ENCODE measurements at regions not wholly inside any gene's neighbourhood (a gene's known extent, or its start where the extent isn't known, plus 50 kb on each side); places are given as distances from the start of the nearest gene placed in this dataset.

- H3K4me1 ChIP-seq (replicated peaks): no peaks in the 10 kb centered on the region
- H3K9me3 ChIP-seq: no peaks in the 10 kb centered on the region
- TF ChIP-seq POLR2AphosphoS5 (IDR thresholded peaks at IDR 0.05): no peak
- TF ChIP-seq CTCF (IDR thresholded peaks at IDR 0.05): no peak
- no peak for TF ChIP-seq POLR2A (IDR thresholded peaks at IDR 0.05)
- DNase-seq (ENCODE audit: low spot score): no peak
- no peak overlapping the region for H3K27ac ChIP-seq
- H3K36me3 ChIP-seq: no peaks in the 10 kb centered on the region
- H3K4me3 ChIP-seq: no peak overlapping the region
- intact Hi-C loops (cut with DNase I): no loop called here
- no peaks in the 10 kb centered on the region for H3K27me3 ChIP-seq (replicated peaks; ENCODE audit: insufficient read depth)
- WGBS: 89% methylated on average over 1 of the region's 1 CpG
Measured at GRCh38 chr9:20023210-20023905, 234.5 kb upstream of the SLC24A2 start.

DNA sequence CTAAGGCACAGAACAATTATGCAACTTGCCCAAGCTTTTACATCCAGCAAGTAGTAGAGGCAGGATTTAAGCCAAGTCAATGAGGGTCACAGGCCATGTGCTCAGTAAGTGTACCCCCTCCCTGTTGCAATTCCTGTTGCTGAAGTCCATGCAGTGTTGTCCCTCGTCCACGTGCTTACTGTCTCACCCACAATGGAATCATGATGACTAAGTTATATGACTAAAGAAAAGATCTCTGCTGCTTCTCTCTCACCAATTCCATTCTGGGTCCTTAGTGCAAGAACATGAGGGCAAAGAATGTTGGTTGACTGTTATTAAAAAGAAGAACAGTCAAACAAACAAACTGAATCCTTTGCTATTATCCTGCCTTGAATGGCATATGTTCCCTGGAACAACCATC lies 233.6 kb upstream of the SLC24A2 start:
- Histone ChIP-seq H3K9me3 (no peaks in the 10 kb centered on the region), H3K4me1 (replicated peaks) (no peaks in the 10 kb centered on the region), H3K27ac (no peak overlapping the region), H3K4me3 (no peak overlapping the region), H3K36me3 (no peaks in the 10 kb centered on the region), H3K27me3 (replicated peaks; ENCODE audit: insufficient read depth) (no peaks in the 10 kb centered on the region)
- WGBS: 96% methylated on average over 2 of the region's 2 CpGs
- no peak for TF ChIP-seq POLR2AphosphoS5 (IDR thresholded peaks at IDR 0.05)
- intact Hi-C loops (cut with DNase I): no loop called here
- DNase-seq (ENCODE audit: low spot score): no peak

DNA sequence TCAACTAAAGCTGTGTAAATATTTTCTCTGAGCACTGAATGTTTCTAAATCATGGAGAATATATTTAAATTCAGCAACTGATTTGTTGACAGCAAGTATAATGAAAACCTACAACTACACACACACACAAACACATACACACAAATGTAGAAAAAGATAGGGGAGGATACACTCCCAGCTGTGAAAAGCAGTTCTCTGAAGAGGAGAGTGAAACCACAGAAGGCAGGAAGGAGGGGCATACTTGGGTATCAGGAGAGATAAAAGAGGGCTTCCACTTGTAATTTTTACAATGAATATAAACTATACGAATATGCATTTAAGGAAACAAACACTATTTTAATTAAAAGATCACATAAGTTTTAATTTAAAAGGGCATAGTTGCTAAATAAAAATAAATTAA lies 227.8 kb upstream of the SLC24A2 start:
- intact Hi-C loops (cut with DNase I): no loop called here

DNA sequence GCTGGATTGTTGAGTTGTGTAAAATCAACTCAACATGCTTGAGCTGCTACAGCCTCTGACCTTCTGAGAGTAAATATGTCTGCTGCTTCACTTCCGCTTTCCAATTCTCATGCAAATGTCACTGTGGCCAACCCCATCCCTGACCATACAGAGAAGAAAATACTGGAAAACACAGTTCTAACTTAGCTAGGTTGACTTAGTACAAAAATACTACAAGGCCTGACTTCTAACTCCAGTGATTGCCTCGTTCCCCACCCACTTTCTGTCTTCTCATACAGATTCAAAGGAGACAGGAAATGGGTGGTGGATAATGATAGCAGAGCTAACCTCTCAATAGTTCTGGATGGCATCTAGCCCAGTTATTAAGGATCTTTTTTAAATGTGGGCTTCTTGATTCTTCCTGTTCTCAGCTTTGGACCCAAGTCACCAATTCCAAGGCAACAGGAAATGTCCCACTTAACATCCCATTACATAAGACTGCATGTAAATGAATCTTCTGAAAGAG lies 226.6 kb upstream of the SLC24A2 start:
- DNase-seq (ENCODE audit: low spot score): no peak
- H3K4me3 ChIP-seq: no peak overlapping the region
- H3K4me1 ChIP-seq (replicated peaks): no peaks in the 10 kb centered on the region
- H3K27ac ChIP-seq: no peak overlapping the region
- 88% methylated on average over 2 of the region's 2 CpGs for WGBS
- no peaks in the 10 kb centered on the region for H3K27me3 ChIP-seq (replicated peaks; ENCODE audit: insufficient read depth)
- TF ChIP-seq POLR2AphosphoS5 (IDR thresholded peaks at IDR 0.05): no peak
- TF ChIP-seq CTCF (IDR thresholded peaks at IDR 0.05): no peak
- no peak for TF ChIP-seq POLR2A (IDR thresholded peaks at IDR 0.05)
- intact Hi-C loops (cut with DNase I): no loop called here
- H3K36me3 ChIP-seq: no peaks in the 10 kb centered on the region
- no peaks in the 10 kb centered on the region for H3K9me3 ChIP-seq

More for the DNA sequence above, 227.8 kb upstream of the SLC24A2 start:
- Histone ChIP-seq H3K36me3 (no peaks in the 10 kb centered on the region), H3K4me3 (no peak overlapping the region), H3K27me3 (replicated peaks; ENCODE audit: insufficient read depth) (no peaks in the 10 kb centered on the region), H3K27ac (no peak overlapping the region), H3K9me3 (no peaks in the 10 kb centered on the region), H3K4me1 (replicated peaks) (no peaks in the 10 kb centered on the region)
- TF ChIP-seq CTCF (IDR thresholded peaks at IDR 0.05): no peak
- no peak for TF ChIP-seq POLR2AphosphoS5 (IDR thresholded peaks at IDR 0.05)
- no peak for TF ChIP-seq POLR2A (IDR thresholded peaks at IDR 0.05)
- WGBS: 76% methylated on average over 1 of the region's 1 CpG
- no peak for DNase-seq (ENCODE audit: low spot score)

- TF ChIP-seq POLR2AphosphoS5 (IDR thresholded peaks at IDR 0.05) (no peak), CTCF (IDR thresholded peaks at IDR 0.05) (no peak), POLR2A (IDR thresholded peaks at IDR 0.05) (no peak)
- 92% methylated on average over 4 of the region's 4 CpGs for WGBS
- Histone ChIP-seq H3K4me1 (replicated peaks) (no peaks in the 10 kb centered on the region), H3K27me3 (replicated peaks; ENCODE audit: insufficient read depth) (no peaks in the 10 kb centered on the region), H3K9me3 (no peaks in the 10 kb centered on the region), H3K36me3 (no peaks in the 10 kb centered on the region), H3K27ac (no peak overlapping the region), H3K4me3 (no peak overlapping the region)
- intact Hi-C loops (cut with DNase I): no loop called here
- DNase-seq (ENCODE audit: low spot score): no peak
Measured at GRCh38 chr9:20014168-20014567, 225.3 kb upstream of the SLC24A2 start.

Measured in prostate gland (tissue), 2 donors.